Liver (tissue), 3 donors: ENCODE measurements at regions not wholly inside any gene's neighbourhood (a gene's known extent, or its start where the extent isn't known, plus 50 kb on each side); places are given as distances from the start of the nearest gene placed in this dataset.

Experiments used
- CTCF ChIP-seq: fragments of 150-350 bp; IDR thresholded peaks from 2 replicates; pipeline ENCODE4 v1.5.1; 2017; ENCODE audit warnings: improper control_type of control experiment, low read depth, low read length; ENCODE audit not compliant: missing input control
- JUND ChIP-seq, 2 donors: IDR thresholded peaks; 2 replicates each; pipeline ENCODE4 v1.6.1; 2016; ENCODE audit warnings: antibody characterized with exemption in 2 of 2
- SP1 ChIP-seq: IDR thresholded peaks from 2 replicates; pipeline ENCODE4 v1.6.1; 2018; ENCODE audit warnings: antibody characterized with exemption, mild to moderate bottlenecking
- ZBTB33 ChIP-seq: IDR thresholded peaks from 2 replicates; pipeline ENCODE4 v1.6.1; 2016; ENCODE audit warnings: antibody characterized with exemption
- TF ChIP-seq, protein P1 (sequence below): IDR thresholded peaks from 2 replicates; pipeline ENCODE4 v1.6.1; 2016; ENCODE audit warnings: antibody characterized with exemption, mild to moderate bottlenecking
- donor health status: healthy.
- donor health status: healthy.

- TF ChIP-seq CTCF: no peak
- TF ChIP-seq ZBTB33: no peak
- TF ChIP-seq SP1: no peak
- TF ChIP-seq JUND (IDR thresholded peaks at IDR 0.05): no peak
- TF ChIP-seq, protein P1, sequence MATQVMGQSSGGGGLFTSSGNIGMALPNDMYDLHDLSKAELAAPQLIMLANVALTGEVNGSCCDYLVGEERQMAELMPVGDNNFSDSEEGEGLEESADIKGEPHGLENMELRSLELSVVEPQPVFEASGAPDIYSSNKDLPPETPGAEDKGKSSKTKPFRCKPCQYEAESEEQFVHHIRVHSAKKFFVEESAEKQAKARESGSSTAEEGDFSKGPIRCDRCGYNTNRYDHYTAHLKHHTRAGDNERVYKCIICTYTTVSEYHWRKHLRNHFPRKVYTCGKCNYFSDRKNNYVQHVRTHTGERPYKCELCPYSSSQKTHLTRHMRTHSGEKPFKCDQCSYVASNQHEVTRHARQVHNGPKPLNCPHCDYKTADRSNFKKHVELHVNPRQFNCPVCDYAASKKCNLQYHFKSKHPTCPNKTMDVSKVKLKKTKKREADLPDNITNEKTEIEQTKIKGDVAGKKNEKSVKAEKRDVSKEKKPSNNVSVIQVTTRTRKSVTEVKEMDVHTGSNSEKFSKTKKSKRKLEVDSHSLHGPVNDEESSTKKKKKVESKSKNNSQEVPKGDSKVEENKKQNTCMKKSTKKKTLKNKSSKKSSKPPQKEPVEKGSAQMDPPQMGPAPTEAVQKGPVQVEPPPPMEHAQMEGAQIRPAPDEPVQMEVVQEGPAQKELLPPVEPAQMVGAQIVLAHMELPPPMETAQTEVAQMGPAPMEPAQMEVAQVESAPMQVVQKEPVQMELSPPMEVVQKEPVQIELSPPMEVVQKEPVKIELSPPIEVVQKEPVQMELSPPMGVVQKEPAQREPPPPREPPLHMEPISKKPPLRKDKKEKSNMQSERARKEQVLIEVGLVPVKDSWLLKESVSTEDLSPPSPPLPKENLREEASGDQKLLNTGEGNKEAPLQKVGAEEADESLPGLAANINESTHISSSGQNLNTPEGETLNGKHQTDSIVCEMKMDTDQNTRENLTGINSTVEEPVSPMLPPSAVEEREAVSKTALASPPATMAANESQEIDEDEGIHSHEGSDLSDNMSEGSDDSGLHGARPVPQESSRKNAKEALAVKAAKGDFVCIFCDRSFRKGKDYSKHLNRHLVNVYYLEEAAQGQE: no peak
Measured at GRCh38 chr7:125857606-125858005, 928.0 kb upstream of the POT1 start.
